B cell (primary cell): ENCODE measurements at regions not wholly inside any gene's neighbourhood (a gene's known extent, or its start where the extent isn't known, plus 50 kb on each side); places are given as distances from the start of the nearest gene placed in this dataset.

Source experiments
- CTCF ChIP-seq: fragments of 200-600 bp; IDR thresholded peaks from one replicate; pipeline ENCODE4 v1.8.0; 2022; ENCODE audit warnings: antibody characterized with exemption, mild to moderate bottlenecking
- EZH2 ChIP-seq: IDR thresholded peaks from 2 replicates; pipeline ENCODE4 v1.6.1; 2012; ENCODE audit warnings: borderline replicate concordance, low read depth, mild to moderate bottlenecking, moderate library complexity, low read length; ENCODE audit not compliant: insufficient read depth, poor library complexity, severe bottlenecking

- TF ChIP-seq EZH2 (no peak), CTCF (no peak)
Observed at GRCh38 chr6:81682858-81683620, 69.4 kb downstream of the TENT5A start.
